WTC11 (cell line): ENCODE measurements at regions not wholly inside any gene's neighbourhood (a gene's known extent, or its start where the extent isn't known, plus 50 kb on each side); places are given as distances from the start of the nearest gene placed in this dataset.

Experiments
- ATAC-seq: fragments of 200-7000 bp; cut with Tn5 transposase; 2 replicates; pipeline ENCODE4 v1.10.0; 2021; ENCODE audit warnings: mild to moderate bottlenecking, moderate library complexity
- CTCF ChIA-PET: fragments of 300-600 bp; sonication (Branson Sonifier 250); formaldehyde crosslinking; loops from one replicate; lab custom pipeline; 2021; ENCODE audit warnings: antibody characterized with exemption; lab: Charles Lee
- POLR2A ChIA-PET: fragments of 350-600 bp; sonication (Branson Sonifier 250); formaldehyde crosslinking; loops from one replicate; lab custom pipeline; 2021; ENCODE audit warnings: antibody characterized with exemption; lab: Charles Lee
- DNase-seq: peaks from one replicate; pipeline ENCODE4 v3.0.0; 2021; ENCODE audit warnings: low spot score
- H3K27ac Mint-ChIP-seq: 2 replicates; pipeline ENCODE4 v1.8.0; 2021; ENCODE audit warnings: mixed read lengths
- H3K27me3 Mint-ChIP-seq: 2 replicates; pipeline ENCODE4 v1.8.0; 2021; ENCODE audit warnings: low read depth, mild to moderate bottlenecking, moderate library complexity, mixed read lengths
- H3K36me3 Mint-ChIP-seq: 2 replicates; pipeline ENCODE4 v1.8.0; 2021; ENCODE audit warnings: mixed read lengths
- H3K4me1 Mint-ChIP-seq: 2 replicates; pipeline ENCODE4 v1.8.0; 2022; ENCODE audit warnings: mixed read lengths
- H3K4me3 Mint-ChIP-seq: 2 replicates; pipeline ENCODE4 v1.8.0; 2021; ENCODE audit warnings: mild to moderate bottlenecking, moderate library complexity, mixed read lengths
- H3K9me3 Mint-ChIP-seq: 2 replicates; pipeline ENCODE4 v1.8.0; 2021; ENCODE audit warnings: mixed read lengths
- CREB1 ChIP-seq: sonication (generic); formaldehyde crosslinking; IDR thresholded peaks from 2 replicates; pipeline ENCODE4 v1.8.0; 2023; ENCODE audit warnings: mild to moderate bottlenecking, missing genetic modification reagents
- E2F1 ChIP-seq: sonication (generic); formaldehyde crosslinking; IDR thresholded peaks from 2 replicates; pipeline ENCODE4 v1.8.0; 2022; ENCODE audit warnings: mild to moderate bottlenecking, missing genetic modification reagents
- E2F5 ChIP-seq: sonication (generic); formaldehyde crosslinking; IDR thresholded peaks from 2 replicates; pipeline ENCODE4 v1.8.1; 2022; ENCODE audit warnings: mild to moderate bottlenecking, moderate library complexity, missing genetic modification reagents
- EMX1 ChIP-seq: fragments of 250-450 bp; sonication (Bioruptor Pico); IDR thresholded peaks from 2 replicates; pipeline ENCODE4 v1.8.0; 2021; ENCODE audit warnings: mild to moderate bottlenecking
- ERG ChIP-seq: fragments of 250-450 bp; sonication (Bioruptor Pico); IDR thresholded peaks from 2 replicates; pipeline ENCODE4 v1.8.0; 2021; ENCODE audit warnings: mild to moderate bottlenecking
- GABPB1 ChIP-seq: sonication (generic); formaldehyde crosslinking; IDR thresholded peaks from 2 replicates; pipeline ENCODE4 v1.8.1; 2023; ENCODE audit warnings: mild to moderate bottlenecking, missing genetic modification reagents
- GTF2I ChIP-seq: fragments of 250-450 bp; sonication (Bioruptor Pico); conservative IDR thresholded peaks from 2 replicates; pipeline ENCODE4 v1.4.0; 2021; ENCODE audit warnings: mild to moderate bottlenecking
- JAZF1 ChIP-seq: fragments of 250-450 bp; sonication (Bioruptor Pico); IDR thresholded peaks from 2 replicates; pipeline ENCODE4 v1.9.0; 2021; ENCODE audit warnings: moderate library complexity, mild to moderate bottlenecking, inconsistent platforms
- NR1H2 ChIP-seq: sonication (generic); formaldehyde crosslinking; IDR thresholded peaks from 2 replicates; pipeline ENCODE4 v1.9.0; 2021; ENCODE audit warnings: mild to moderate bottlenecking, moderate library complexity, missing genetic modification reagents
- NR2C2 ChIP-seq: sonication (generic); formaldehyde crosslinking; IDR thresholded peaks from 2 replicates; pipeline ENCODE4 v1.8.0; 2022; ENCODE audit warnings: mild to moderate bottlenecking, missing genetic modification reagents
- PRRX2 ChIP-seq: fragments of 250-450 bp; sonication (Bioruptor Pico); IDR thresholded peaks from 2 replicates; pipeline ENCODE4 v1.8.0; 2021; ENCODE audit warnings: mild to moderate bottlenecking
- SOX15 ChIP-seq: fragments of 250-450 bp; sonication (Bioruptor Pico); IDR thresholded peaks from 2 replicates; pipeline ENCODE4 v1.9.0; 2021; ENCODE audit warnings: mild to moderate bottlenecking
- ZNF121 ChIP-seq: sonication (generic); formaldehyde crosslinking; IDR thresholded peaks from 2 replicates; pipeline ENCODE4 v1.8.0; 2023; ENCODE audit warnings: missing genetic modification reagents
- ZNF317 ChIP-seq: sonication (generic); formaldehyde crosslinking; IDR thresholded peaks from 2 replicates; pipeline ENCODE4 v1.8.1; 2023; ENCODE audit warnings: low read depth, mild to moderate bottlenecking, moderate library complexity, missing genetic modification reagents, borderline replicate concordance
- ZNF396 ChIP-seq: fragments of 250-450 bp; sonication (Bioruptor Pico); IDR thresholded peaks from 2 replicates; pipeline ENCODE4 v1.8.0; 2021; ENCODE audit warnings: mild to moderate bottlenecking, moderate library complexity, borderline replicate concordance
- ZNF423 ChIP-seq: fragments of 250-450 bp; sonication (Bioruptor Pico); IDR thresholded peaks from 2 replicates; pipeline ENCODE4 v2.1.2; 2022; ENCODE audit warnings: mild to moderate bottlenecking, moderate library complexity
- TF ChIP-seq, protein P1 (sequence below): fragments of 250-450 bp; sonication (Bioruptor Pico); conservative IDR thresholded peaks from 2 replicates; pipeline ENCODE4 v1.9.0; 2021; ENCODE audit warnings: mild to moderate bottlenecking
- TF ChIP-seq, protein P2 (sequence below): sonication (generic); formaldehyde crosslinking; conservative IDR thresholded peaks from 2 replicates; pipeline ENCODE4 v1.8.1; 2022; ENCODE audit warnings: mild to moderate bottlenecking, missing genetic modification reagents
- TF ChIP-seq, protein P3 (sequence below): fragments of 250-450 bp; sonication (Bioruptor Pico); IDR thresholded peaks from 2 replicates; pipeline ENCODE4 v1.9.0; 2021; ENCODE audit warnings: mild to moderate bottlenecking, borderline replicate concordance

DNA sequence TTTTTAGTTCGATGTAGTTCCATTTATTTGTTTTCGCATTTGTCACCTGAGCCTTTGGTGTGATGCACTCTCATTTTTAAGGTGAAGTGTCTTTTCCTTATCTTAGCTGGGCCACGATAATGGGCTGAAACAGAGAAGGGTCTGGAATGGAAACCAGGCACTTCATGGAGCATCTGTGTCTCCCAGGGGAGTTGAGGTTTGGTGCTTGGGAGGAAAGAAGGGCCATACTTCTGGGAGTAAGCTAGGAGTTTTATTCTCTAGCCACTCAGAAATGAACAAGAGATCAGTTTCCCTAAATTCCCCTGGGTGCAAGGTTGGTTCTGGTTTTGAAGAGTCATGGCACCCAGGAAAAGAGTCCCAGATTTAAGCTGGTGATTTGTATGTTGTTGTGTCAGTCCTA is 179.4 kb upstream of the CXCR4 start:
- POLR2A ChIA-PET, result no interaction called here
- CTCF ChIA-PET, result interaction anchor here (0.8 kb wide), 1 partner anchor 8 kb away, joined by 4 read pairs; no protein-coding TSS in a partner anchor
- Mint-ChIP-seq H3K9me3 (no peaks in the 10 kb centered on the region), H3K36me3 (no peaks in the 10 kb centered on the region), H3K4me3 (no peak overlapping the region), H3K4me1 (no peaks in the 10 kb centered on the region), H3K27ac (no peak overlapping the region), H3K27me3 (no peaks in the 10 kb centered on the region)
- no peak for DNase-seq
- TF ChIP-seq ERG (CRISPR knock-in tag) (no peak), SOX15 (CRISPR knock-in tag) (no peak), NR2C2 (no peak)
- TF ChIP-seq, protein P1, sequence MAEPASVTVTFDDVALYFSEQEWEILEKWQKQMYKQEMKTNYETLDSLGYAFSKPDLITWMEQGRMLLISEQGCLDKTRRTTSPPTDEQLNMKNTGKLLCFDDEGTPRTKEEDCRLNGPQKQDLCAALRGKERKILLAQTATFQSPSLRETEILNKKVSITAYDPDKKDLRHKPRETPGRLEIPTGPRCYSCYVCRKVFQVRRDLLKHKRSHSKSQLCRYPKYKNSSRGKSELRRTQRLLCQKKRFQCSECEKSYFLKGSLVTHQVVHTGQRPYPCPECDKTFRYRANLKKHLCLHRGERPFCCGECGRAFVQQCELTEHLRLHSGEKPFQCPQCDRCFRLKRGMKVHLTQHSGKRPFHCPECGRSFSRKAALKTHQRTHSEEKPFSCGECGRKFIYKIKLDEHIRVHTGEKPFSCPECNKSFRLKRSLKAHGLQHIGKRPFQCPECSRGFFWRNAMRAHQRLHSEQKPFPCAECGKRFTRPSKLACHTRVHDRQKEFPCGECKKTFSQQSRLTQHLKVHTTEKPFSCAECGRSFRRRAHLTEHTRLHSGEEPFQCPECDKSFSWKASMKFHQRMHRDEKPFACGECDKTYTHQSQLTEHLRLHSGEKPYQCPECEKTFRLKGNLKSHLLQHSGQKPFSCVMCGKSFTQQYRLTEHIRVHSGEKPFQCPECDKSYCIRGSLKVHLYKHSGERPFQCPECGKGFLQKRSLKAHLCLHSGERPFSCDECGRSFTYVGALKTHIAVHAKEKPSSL (CRISPR knock-in tag), result no peak
- ATAC-seq, result no peak

- ATAC-seq (no peak), DNase-seq (no peak)
- Mint-ChIP-seq H3K36me3 (no peaks in the 10 kb centered on the region), H3K9me3 (no peaks in the 10 kb centered on the region), H3K27ac (no peak overlapping the region), H3K27me3 (no peaks in the 10 kb centered on the region), H3K4me3 (no peak overlapping the region), H3K4me1 (no peaks in the 10 kb centered on the region)
- TF ChIP-seq, protein P2, sequence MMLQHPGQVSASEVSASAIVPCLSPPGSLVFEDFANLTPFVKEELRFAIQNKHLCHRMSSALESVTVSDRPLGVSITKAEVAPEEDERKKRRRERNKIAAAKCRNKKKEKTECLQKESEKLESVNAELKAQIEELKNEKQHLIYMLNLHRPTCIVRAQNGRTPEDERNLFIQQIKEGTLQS, result no peak
- TF ChIP-seq SOX15 (CRISPR knock-in tag) (no peak), ZNF317 (no peak), NR1H2 (CRISPR knock-in tag) (no peak), JAZF1 (CRISPR knock-in tag) (no peak), E2F1 (no peak), E2F5 (CRISPR knock-in tag) (no peak), ZNF121 (CRISPR knock-in tag) (no peak), ZNF423 (CRISPR knock-in tag) (no peak), ZNF396 (no peak), PRRX2 (CRISPR knock-in tag) (no peak), CREB1 (CRISPR knock-in tag) (no peak), EMX1 (CRISPR knock-in tag) (no peak), GABPB1 (no peak), GTF2I (CRISPR knock-in tag) (no peak)
- TF ChIP-seq, protein P3, sequence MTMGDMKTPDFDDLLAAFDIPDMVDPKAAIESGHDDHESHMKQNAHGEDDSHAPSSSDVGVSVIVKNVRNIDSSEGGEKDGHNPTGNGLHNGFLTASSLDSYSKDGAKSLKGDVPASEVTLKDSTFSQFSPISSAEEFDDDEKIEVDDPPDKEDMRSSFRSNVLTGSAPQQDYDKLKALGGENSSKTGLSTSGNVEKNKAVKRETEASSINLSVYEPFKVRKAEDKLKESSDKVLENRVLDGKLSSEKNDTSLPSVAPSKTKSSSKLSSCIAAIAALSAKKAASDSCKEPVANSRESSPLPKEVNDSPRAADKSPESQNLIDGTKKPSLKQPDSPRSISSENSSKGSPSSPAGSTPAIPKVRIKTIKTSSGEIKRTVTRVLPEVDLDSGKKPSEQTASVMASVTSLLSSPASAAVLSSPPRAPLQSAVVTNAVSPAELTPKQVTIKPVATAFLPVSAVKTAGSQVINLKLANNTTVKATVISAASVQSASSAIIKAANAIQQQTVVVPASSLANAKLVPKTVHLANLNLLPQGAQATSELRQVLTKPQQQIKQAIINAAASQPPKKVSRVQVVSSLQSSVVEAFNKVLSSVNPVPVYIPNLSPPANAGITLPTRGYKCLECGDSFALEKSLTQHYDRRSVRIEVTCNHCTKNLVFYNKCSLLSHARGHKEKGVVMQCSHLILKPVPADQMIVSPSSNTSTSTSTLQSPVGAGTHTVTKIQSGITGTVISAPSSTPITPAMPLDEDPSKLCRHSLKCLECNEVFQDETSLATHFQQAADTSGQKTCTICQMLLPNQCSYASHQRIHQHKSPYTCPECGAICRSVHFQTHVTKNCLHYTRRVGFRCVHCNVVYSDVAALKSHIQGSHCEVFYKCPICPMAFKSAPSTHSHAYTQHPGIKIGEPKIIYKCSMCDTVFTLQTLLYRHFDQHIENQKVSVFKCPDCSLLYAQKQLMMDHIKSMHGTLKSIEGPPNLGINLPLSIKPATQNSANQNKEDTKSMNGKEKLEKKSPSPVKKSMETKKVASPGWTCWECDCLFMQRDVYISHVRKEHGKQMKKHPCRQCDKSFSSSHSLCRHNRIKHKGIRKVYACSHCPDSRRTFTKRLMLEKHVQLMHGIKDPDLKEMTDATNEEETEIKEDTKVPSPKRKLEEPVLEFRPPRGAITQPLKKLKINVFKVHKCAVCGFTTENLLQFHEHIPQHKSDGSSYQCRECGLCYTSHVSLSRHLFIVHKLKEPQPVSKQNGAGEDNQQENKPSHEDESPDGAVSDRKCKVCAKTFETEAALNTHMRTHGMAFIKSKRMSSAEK (CRISPR knock-in tag), result no peak
- CTCF ChIA-PET, result no interaction called here
- POLR2A ChIA-PET, result no interaction called here
These were observed 177.2 kb upstream of the CXCR4 start for GRCh38 chr2:136295168-136295567.
